ENCODE measurements at regions not wholly inside any gene's neighbourhood (a gene's known extent, or its start where the extent isn't known, plus 50 kb on each side); places are given as distances from the start of the nearest gene placed in this dataset.
A peak's percentile ranks its signal among the peaks of the same experiment; 100 is the strongest.

DNA sequence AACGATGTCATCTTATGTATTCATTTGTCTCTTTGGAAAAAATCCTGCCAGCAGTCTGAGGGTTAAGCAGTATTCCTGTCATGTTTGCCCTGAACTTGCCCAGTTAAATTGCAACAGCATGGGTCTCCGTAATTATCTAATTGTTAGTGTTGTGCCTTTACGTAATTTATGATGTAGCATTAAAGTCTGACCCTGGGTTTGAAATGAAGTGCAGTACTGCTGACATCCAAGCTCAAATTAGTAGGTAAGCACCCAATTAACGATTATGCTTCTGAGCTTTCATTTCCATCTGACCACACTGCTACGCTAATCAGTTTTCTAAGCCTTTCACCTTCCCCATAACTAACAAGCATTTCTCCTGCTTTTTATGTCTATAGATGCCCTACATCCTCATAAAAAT lies 241.8 kb downstream of the ARRDC4 start:
- no peak for DNase-seq (ENCODE audit: low read depth)

DNA sequence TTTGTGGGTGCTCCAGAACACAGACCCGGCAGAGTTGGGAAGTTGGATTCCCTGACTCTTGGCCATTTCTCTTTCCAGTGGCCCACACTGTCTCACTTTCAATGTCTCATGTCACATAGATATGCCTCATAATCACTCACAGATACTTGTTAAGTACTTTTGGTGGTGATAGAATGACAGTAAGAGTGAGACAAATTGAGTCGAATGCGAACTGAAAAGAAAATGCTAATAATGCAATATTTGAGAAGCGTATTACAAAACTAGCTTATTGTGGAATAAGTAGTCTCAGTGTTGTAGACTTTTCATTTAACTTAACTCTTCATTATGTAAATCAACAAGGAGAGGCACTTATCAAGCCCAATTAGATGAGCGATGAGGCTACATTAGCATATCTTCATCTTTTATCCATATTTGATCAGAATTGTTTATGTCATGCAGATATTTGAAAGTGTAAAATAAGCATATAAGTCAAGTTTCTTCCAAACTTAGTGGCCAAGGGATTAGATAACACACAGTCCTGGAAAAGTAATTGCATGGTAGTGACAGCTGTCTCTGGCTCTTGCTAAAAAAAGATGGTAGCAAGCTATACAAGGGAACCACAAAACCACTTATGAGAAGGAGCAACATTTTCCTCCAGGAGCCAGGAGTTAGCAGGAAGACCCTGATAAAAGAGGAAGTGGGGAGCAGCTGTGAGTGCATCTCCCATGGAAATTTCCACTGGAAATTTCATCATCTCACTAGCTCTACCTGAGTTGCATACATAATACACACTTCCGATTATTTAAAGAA lies 243.6 kb downstream of the ARRDC4 start:
- no peak for DNase-seq (ENCODE audit: low read depth)

- DNase-seq (ENCODE audit: low read depth), result no peak
These were observed 247.4 kb downstream of the ARRDC4 start for GRCh38 chr15:98207928-98208327.

- DNase-seq (ENCODE audit: low read depth), result no peak
These were observed 253.0 kb downstream of the ARRDC4 start for GRCh38 chr15:98213346-98213979.

- no peak for DNase-seq (ENCODE audit: low read depth)
These were observed 255.7 kb downstream of the ARRDC4 start for GRCh38 chr15:98216166-98216565.

- no peak for DNase-seq (ENCODE audit: low read depth)
These were observed 256.9 kb downstream of the ARRDC4 start for GRCh38 chr15:98217356-98217755.

GRCh38 chr15:98221144-98221543 lies 260.6 kb downstream of the ARRDC4 start:
- no peak for DNase-seq (ENCODE audit: low read depth)

- no peak for DNase-seq (ENCODE audit: low read depth)
These were observed 261.1 kb downstream of the ARRDC4 start for GRCh38 chr15:98221577-98221976.

GRCh38 chr15:98226149-98226548 lies 265.6 kb downstream of the ARRDC4 start:
- DNase-seq (ENCODE audit: low read depth), result no peak

DNA sequence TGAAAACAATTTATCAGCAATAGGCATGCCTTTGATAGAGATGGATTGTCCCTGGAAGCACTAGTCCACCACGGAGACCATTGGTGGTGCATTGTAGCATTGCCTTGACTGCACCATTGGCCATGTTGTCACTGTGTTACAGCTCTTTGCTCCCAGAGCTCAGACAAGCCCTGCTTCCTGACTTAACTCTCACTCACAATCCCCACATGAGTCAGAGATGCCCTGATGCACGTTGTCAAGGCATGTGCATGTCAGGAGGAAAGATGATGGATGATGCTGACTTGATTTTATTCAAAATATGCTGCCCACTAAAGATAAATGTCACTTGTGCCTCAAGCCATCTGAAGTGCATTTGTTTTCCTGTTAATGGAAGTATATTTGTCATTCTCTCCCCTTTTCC lies 266.1 kb downstream of the ARRDC4 start:
- DNase-seq (ENCODE audit: low read depth), result no peak

GRCh38 chr15:98228846-98229245 lies 268.3 kb downstream of the ARRDC4 start:
- no peak for DNase-seq (ENCODE audit: low read depth)

- DNase-seq (ENCODE audit: low read depth), result no peak
These were observed 270.5 kb downstream of the ARRDC4 start for GRCh38 chr15:98230975-98231374.

- peak; percentile 45 for DNase-seq (ENCODE audit: low read depth)
These were observed 271.4 kb downstream of the ARRDC4 start for GRCh38 chr15:98231696-98232440.

- DNase-seq (ENCODE audit: low read depth), result no peak
These were observed 272.3 kb downstream of the ARRDC4 start for GRCh38 chr15:98232761-98233160.

GRCh38 chr15:98233873-98234272 lies 273.4 kb downstream of the ARRDC4 start:
- DNase-seq (ENCODE audit: low read depth), result no peak

GRCh38 chr15:98240303-98240702 lies 279.8 kb downstream of the ARRDC4 start:
- DNase-seq (ENCODE audit: low read depth), result no peak

DNA sequence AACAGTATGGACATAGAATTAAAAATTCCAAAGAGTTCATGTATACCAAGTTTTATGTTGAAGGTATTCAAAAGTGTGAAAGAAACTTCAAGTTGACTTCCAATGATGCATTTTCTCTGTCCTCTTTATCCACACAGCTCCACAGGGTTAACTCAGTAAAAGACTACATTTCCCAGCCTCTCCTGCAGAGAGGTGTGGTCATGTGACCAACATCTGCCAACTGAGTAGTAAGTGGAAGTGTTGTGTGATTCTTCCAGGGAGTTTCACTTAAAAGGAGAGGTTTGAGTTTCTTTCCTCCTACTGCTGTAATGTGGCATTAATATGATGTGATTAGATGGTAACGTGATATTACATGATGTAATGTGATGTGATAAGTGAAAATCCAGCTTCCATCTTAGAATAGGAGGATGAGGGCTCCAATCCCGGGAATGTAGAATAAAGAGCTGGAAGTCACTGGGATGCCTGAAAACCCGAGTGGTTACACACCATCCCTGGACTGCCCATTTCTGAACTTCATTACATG lies 280.6 kb downstream of the ARRDC4 start:
- no peak for DNase-seq (ENCODE audit: low read depth)

GRCh38 chr15:98257290-98257689 lies 296.8 kb downstream of the ARRDC4 start:
- DNase-seq (ENCODE audit: low read depth), result no peak

DNA sequence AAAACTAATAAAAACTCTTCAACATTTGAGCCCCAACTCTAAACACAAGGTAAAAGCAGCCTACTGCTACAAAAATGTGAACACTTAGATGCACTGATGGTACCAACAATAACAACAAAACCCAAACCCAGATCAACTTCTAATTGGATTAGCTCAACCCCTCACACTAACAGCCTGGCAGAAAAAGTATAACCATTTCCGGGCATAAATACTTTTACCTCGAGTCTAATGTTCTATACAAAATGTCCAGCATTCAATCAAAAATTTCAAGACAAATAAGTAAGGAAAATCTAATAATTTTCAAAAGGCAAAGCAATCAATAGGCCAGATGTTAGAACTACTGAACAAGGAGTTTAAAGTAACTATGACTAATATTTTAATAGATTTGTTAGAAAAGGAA lies 303.3 kb downstream of the ARRDC4 start:
- DNase-seq (ENCODE audit: low read depth), result no peak

- DNase-seq (ENCODE audit: low read depth), result no peak
These were observed 305.8 kb downstream of the ARRDC4 start for GRCh38 chr15:98266295-98266694.

DNA sequence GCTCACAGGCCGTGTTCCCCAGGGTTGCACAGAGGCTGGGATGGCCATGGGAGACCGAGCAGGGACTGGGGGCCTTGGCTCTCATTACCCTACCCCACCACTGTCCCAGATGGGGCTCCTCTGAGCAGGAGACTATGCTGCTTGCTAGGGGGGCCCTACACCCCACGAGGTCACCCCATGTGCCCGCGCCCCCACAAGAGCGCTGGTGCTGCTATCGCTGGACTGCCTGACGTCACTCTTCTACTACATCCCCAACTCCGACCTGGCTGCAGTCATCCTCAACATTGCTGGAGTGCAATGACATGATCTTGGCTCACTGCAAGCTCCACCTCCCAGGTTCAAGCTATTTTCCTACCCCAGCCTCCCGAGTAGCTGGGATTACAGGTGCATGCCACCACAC lies 307.7 kb downstream of the ARRDC4 start:
- no peak for DNase-seq (ENCODE audit: low read depth)

DNA sequence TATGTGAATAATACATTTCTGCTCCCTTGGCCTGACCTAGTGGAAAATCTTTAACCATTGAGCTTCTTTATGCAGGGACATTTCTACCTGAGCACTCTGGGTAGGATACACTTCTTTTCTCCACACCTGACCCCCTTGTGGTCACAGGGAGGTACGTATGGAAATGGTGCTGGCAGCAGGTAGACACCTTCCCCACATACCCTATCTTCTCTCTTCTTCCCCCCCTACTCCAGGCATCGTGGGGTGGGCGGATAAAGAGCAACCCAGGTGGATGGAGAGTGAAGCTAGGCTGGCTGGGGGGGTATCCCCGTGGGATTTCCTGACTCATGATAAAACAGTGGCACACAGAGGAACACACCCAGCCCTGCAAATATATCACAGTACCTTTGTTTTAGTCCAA lies 312.1 kb downstream of the ARRDC4 start:
- DNase-seq (ENCODE audit: low read depth), result no peak

DNA sequence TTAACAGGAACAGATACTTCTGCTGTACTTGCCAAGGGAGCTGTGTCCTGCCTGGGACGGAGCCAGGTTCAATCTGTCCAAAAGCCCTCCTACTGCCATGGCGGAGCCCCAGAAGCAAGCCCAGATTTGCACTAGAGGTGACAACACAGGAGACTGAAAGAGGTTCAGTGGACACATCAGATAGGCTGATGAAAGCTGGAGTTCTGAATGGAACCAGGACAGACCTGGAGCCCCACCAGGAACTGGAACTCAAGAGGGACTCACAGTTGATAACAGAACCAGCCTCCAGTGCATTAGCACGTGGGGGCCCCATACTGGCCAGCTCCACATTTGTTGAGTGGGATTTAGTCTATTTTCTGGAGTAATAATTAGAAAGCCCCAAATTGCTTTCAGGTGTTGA lies 315.5 kb downstream of the ARRDC4 start:
- DNase-seq (ENCODE audit: low read depth), result no peak
